ENCODE measurements at regions not wholly inside any gene's neighbourhood (a gene's known extent, or its start where the extent isn't known, plus 50 kb on each side); places are given as distances from the start of the nearest gene placed in this dataset.

DNA sequence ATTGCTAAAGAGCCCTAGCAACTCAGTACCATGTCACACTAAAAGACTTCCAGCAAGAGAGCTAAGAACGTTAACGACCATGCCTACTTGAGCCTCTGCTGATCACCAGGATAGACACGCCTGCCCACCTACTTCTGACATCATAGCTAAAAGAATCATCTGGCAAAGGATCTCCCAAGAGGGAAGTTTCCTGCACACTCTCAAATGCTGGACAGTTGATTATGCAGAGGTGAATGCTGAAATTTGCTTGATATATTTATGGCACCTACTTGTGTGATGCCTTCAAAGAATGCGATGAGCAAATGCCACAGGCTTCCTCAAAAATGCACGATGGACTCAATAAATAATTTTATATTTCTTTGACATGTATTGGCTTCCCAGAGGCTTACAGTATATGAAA is 113.6 kb downstream of the GALC start:
- no peak for DNase-seq (ENCODE audit: low spot score)
- intact Hi-C loops (cut with DNase I) = no loop called here

DNA sequence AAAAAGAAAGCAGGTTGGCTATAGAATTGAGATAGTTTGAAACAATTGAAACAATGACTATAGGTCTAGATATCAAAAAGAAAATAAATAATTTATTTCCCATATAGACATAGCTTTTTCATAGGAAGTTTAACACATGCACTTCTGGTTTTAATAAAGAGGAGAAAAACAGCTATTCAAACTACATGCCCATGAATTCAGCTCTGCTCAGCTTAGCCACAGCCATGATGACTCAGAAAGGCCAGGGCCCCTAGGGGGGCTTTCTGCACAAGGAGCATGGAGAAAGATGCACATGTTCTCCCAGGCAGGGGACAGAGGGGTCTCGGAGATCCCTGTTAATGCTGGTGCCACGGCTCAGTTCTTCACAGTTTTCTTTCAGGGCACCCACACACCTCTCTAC is 114.0 kb downstream of the GALC start:
- intact Hi-C loops (cut with DNase I) = no loop called here
- no peak for DNase-seq (ENCODE audit: low spot score)

DNA sequence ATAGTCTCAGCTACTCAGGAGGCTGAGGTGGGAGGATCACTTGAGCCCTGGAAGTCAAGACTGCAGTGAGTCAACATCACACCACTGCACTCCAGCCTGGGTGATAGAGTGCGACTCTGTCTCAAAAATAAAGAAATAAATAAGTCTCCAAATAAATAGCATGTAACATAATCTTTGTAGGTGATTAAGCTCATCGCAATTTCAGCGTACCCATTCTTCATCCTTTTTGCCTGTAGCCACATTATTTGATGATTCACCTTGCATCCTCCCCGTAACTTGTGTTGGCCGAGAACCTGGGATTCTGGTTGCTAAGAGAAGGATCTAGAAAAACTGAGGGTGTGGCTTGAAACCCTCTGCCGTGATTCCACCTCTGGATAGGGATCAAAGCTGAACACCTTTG is 115.1 kb downstream of the GALC start:
- intact Hi-C loops (cut with DNase I) = no loop called here
- no peak for DNase-seq (ENCODE audit: low spot score)

DNA sequence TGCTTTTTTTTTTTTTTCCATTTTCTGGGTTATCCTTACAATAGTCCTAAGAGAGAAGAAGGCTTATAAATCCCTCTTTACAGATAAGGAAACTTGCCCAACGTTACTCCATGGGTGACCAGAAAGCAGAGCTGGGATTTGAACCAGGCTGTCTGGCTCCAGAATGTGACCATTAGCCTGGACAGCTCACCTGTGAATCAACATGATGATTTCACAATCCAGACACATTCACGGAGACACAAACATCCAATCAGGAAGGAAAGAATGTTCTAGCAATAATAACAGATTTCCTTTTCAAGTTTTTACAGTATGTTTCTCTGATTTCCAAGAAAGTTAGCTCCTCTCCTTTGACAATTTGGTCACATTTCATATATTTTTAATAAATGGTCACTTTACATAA is 118.3 kb downstream of the GALC start:
- DNase-seq (ENCODE audit: low spot score) = no peak
- intact Hi-C loops (cut with DNase I) = no loop called here

DNA sequence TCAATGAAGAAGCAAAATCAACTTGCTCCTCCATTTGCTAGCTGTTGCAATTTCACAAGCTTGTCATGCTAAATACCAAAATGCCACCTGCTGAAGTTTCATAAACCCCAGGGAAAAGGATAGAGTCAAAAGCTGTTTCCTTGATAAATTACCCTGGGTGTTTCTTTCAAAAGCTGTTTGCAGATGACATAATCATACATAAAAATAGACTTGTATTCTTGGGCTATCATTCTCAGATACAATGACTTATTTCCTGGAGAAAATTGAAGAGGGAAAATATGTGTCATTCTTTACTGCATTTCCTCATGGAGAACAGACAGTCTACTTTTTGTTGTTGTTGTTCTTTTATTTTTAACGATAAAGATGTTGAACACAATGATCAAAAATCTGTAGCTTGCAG is 119.2 kb downstream of the GALC start:
- intact Hi-C loops (cut with DNase I) = no loop called here
- DNase-seq (ENCODE audit: low spot score) = no peak

DNA sequence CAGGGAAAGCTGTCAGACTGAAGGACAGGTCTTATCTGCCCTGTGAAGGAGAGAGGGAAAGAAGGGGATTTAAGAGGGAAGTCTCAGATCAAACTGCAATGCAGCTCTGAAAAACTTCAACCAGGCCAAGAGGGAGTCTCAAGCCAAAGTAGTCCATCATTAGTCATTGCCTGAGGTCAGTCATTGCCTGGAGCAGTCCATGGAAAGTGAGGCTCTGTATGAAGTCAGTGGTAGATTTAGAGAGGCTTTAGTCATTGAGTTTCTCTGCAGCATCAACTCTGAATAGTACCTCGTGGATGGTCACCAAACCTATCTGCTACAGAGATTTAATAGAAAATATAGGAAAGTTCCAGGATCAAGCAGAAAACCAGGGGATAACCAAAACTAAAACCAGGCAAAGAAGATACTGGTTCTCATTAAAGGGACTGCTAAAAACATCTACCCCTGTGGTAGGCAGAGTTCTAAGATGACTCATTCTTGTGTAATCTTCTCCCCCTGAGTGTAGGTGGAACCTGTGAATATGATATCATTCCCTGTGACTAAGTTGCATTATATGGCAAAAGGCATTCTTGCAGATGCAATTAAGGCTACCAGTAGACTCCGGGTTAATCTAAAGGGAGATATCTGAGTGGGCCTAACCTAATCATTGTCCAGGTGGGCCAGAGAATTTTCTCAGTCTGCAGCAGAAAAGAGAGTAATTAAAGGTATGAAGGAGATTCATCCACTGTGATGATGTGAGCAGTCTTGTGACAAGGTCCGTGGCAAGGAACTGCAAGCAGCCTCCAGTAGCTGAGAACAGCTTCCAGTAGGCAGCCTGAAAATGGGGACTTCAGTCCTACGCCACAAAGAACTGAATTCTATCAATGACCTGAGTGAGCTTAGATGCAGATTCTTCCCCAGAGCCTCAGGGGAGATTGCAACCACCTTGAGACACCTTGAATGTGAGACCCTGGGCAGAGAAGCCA is 123.1 kb downstream of the GALC start:
- intact Hi-C loops (cut with DNase I) = no loop called here
- DNase-seq (ENCODE audit: low spot score) = no peak

DNA sequence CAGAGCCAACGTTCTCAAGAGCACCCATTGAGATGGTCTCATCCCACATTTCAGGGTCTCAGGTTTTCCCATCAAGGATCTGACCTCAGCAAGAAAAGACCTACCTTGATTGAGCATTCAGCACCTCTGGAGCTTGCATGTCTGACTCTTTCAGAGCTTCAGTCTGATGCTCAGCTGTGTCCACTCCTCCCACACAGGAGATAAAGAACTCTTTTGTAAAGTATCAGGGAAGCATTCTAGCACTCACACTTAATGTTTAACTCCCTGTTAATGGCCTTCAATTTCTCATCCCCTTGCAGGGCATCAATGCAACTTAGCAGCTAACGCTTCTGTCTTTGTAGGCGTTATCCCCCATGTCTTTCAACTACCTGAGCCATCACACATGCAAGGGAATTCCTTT is 124.1 kb downstream of the GALC start:
- intact Hi-C loops (cut with DNase I) = no loop called here
- DNase-seq (ENCODE audit: low spot score) = no peak

DNA sequence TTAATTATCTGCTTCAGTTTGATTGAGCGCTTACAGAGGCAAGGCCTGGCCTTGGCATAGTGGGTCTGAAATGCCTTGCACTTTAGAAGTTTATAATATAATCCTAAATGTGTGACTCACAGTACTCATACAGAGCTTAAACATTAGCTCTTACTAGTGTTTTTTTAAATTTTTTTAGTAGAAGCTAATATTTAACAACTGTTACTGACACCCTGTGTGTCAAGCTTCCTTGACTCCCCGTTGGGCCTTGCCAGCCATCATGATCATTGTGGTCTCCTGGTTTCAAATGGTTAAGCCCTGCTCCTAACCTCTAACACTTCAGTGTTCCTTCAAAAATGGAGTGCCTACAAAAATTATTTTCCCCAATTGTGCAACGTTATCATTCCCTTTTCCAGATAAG is 126.9 kb downstream of the GALC start:
- intact Hi-C loops (cut with DNase I) = no loop called here
- DNase-seq (ENCODE audit: low spot score) = no peak

DNA sequence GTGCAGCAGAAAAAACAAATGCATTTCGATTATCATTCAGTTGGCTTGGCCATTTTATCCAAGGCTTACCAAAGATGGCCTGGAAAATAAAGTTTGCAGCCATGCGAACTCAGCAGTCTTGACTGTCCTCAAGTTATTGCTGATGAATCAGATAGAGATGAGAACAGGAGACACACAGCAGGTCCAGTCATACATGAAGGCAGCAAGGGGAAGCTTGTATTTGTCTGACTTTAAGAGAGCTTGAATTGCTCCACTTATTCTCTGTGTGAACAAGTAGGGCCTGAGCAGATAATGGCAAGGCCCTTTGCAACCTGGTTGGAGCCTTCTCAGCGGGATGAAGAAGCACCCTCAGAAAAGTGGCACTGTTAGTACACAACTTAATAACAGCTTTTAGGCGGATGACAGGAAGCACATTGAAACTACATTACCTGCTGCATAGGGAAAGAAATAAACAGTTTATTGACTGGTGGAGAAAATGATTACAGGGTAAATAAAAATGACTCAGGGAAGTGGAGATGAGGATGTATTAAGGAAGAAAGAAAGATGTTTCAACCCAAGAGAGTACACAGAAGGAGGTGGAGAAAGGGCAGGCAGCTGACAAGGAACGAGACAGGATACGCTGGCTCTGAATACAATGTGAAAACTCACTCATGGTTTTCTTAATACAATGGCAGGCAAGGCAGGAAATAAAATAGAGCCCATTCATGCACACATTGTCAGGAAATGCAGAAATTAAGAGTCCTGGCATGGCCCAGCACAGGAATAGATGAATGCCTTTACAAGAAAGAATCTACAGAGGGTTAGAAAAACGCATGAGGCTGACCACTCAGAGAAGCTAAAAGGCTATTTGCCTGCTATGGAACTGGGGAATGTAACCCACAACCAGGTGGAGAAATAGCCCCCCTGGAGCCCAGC is 128.4 kb downstream of the GALC start:
- intact Hi-C loops (cut with DNase I) = no loop called here
- DNase-seq (ENCODE audit: low spot score) = no peak

DNA sequence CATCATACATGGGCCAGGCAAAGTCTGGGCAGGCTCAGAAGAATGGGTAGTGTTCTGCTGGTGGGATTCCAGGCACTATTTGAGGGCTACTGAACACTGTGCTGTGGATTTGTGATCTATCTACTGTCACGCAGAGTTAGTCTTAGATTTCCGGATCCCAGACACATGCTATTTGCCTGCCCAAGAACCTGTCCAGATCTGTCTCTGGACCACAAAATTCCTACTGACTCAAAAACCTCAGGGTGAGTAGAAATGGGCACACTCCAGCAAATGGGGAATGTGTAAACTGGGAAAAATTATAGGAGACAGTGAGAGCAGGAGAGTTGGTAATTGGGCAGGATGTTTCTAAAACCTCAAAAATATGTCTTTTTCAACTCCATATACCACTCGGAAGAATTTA is 129.9 kb downstream of the GALC start:
- no peak for DNase-seq (ENCODE audit: low spot score)
- intact Hi-C loops (cut with DNase I) = no loop called here

DNA sequence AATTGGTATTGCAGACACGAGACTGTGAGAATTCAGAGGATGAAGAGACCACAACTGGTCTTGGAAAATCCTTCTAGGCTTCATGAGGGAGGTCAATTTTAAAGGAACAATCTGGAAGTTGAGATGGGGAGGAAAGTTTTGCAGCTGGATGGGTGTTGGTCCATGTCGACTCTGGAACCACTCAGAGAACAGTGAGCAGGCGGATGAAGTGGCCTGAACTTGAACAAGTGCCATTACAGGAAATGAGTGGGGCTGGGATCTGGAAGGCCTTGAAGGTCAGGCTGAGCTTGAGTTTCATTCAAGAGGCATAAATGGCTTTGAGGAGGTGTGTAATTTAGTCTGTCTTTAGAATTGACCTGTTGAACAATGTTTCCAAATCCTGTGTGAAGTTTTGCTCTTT is 140.9 kb downstream of the GALC start:
- DNase-seq (ENCODE audit: low spot score) = no peak
- intact Hi-C loops (cut with DNase I) = no loop called here

DNA sequence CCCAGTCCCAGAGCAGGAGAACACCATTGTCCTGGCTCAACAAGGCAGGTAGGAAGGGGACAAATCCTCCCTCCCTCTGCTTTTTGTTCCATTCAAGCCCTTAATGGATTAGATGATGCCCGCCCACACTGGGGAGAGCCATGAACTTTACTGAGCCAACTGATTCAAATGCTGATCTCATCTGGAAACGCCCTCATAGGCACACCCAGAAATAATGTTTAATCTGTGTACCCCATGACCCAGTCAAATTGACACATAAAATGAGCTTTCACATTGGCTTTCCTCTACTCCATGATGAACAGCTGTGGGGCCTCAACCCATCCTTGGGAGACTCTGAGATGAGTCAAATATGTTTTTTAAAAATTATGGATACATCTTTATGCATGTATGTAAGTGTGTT is 141.8 kb downstream of the GALC start:
- intact Hi-C loops (cut with DNase I) = no loop called here
- no peak for DNase-seq (ENCODE audit: low spot score)

DNA sequence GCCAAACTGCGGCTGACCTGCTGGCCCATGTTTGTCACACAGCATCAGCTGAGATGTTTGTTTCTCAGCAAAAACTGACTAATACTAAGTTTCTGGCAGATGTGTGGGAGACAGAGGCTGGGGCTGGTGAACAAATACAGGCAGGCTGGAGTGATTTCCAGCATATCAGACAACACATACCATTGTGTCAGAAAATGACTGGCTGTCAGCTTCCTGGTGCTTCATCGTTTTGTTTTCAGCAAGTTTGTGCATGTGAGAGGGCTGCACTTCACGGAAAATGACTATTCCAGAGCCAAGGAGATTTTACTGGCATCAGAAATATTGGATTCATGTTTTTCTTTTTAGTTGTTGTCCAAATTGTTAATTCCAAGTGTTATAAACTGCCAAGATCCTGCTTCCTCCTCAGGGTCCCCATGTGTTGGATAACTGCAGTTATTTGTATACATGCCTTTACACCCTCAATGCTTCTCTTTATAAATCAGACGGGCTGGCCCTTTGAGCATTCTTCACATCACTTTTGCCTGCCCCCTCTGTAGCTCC is 145.7 kb downstream of the GALC start:
- no peak for DNase-seq (ENCODE audit: low spot score)
- intact Hi-C loops (cut with DNase I) = no loop called here

DNA sequence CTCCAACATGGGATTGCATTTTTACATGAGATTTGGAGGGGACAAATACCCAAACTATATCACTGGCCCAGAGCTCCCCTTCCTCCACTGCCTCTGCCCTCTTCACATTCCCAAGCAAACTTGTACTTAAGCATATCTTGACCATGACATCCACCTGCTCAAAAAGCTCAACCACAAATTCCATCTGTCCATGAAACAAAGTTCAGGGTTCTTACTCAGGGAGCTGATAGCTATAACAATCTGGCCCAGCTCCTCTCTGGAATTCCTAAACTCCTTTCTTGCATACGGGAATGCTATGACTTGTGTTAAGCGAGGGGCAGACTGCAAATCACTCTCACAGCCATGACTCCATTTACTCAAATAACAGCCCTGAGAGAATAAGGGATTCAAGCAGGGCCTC is 152.1 kb downstream of the GALC start:
- intact Hi-C loops (cut with DNase I) = no loop called here

DNA sequence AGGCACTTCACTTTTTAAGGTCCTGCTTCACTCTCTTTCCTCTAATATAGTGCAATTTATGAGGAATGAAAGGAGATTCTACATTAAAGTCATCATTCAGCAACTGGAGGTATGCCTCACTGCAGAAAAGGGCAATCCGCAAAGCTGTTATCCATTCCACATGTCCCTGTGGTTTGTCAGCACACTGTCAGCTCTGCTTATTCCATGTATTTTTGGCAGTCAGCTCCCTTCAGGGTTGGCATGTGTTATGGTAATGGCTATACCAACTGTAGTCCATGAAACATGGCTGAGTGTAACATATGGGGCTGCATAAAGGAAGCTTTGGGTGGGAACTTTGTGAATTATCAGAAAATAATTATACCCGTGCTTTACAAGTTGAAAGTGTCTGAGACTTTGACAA is 154.1 kb downstream of the GALC start:
- no peak for DNase-seq (ENCODE audit: low spot score)
- intact Hi-C loops (cut with DNase I) = no loop called here

More for the DNA sequence above, 152.1 kb downstream of the GALC start:
- DNase-seq (ENCODE audit: low spot score) = no peak

DNA sequence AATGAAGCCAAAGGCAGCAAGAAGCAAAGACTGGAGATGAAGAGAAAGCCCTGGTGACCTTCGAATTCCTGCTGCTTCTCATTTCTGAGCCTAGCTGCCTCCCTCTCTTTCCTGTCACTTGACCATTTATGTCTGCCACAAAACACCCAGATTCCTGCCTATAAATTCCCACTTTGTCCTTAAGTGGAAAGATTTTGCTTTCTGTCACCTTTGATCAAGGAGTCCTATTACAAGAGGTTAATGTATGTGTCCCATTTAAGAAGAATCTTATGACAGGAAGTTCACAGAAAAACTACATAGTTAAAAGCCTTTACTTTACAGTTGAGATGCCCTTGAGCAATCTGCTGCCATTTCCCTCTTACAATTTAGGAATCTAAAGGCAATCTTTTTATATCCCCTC is 155.7 kb downstream of the GALC start:
- intact Hi-C loops (cut with DNase I) = no loop called here

DNA sequence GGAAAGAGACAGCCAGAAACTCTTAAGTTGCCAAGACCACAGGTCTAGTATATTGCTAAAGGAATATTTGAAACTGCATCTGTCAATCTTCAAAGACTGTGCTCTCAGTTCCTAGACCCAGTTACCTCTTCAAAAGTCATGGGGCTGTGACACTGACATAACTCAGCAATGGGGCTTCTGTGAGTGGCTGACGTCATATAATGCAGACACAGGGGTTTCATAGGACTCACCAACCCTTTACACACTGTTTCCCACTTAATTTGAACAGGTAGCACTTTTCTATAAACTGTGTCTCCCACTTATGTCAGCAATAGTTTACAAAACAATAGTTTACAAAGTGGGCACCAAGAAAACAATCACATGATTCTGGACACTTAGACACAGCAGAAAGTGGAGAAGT is 158.4 kb downstream of the GALC start:
- no peak for DNase-seq (ENCODE audit: low spot score)
- intact Hi-C loops (cut with DNase I) = no loop called here

More for the DNA sequence above, 155.7 kb downstream of the GALC start:
- DNase-seq (ENCODE audit: low spot score) = no peak

DNA sequence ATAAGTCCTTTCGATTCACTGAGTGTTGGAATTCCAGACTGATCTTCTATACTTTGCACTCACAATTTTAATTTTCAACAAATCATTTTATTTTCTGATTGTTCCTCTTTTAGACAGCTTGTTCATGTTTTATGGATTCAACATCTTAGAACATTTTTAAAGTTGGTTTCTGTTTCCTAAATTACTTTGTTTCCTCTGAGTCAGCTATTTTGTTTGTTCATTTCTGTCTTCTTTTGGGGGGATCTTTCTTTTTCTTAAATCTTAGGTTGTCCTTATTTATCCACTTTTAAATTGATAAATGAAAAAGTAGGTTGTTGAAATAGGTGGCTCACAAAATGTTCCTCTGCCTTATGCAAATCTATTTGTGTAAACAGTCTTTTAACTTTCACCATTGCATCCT is 160.0 kb downstream of the GALC start:
- intact Hi-C loops (cut with DNase I) = no loop called here
- DNase-seq (ENCODE audit: low spot score) = no peak

DNA sequence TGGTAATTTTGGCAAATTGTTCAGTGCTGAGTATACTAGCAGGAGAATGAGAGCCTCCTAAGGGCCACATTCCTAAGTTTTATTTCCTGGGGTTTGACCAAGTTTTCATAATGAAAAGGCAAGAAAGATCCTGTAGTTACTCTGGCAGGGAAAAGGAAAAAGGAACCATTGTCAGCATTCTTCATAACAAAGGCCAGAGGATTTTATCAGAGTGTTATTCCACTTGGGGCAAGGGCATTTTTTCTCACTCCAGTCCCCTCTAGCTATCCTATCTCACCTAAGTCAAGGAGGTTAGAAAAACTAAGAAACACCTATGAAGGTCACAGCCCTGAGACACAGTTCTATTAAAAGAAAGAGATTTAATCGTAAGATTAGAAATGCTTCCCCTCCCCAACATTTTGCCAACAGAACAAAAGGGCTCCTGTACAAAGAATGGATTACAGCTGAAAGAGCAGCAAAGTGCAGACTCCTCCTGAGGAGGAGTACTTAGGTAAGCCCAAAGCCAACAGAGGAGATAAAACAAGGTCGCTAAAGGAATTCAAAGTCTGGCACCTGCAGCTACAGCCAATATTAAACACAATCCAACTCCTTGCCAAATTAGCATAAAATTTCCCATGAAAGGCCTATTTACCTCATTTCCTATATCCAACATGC is 162.4 kb downstream of the GALC start:
- intact Hi-C loops (cut with DNase I) = no loop called here
- no peak for DNase-seq (ENCODE audit: low spot score)

DNA sequence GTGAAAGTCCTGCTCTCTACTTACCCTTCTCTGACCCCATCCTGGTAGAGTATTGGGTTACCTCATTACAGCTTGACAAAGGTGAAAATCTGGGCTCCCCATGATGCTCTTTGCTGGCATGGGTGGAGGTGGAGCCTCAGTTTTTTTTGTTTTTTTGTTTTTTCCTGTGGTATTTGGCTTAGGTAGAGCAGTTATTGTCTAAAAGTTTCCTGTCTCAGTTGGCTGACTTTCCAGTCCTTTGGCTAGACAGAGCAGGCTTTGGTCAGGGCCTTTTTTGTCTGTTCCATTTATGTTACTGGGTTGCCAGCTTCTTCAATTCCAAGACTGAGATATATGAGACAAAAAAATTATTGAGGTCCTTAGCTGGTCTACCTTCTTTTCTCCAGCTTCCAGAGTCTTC is 163.4 kb downstream of the GALC start:
- intact Hi-C loops (cut with DNase I) = no loop called here
- DNase-seq (ENCODE audit: low spot score) = no peak

All from posterior vena cava (tissue), 2 donors.